DOHH2 (cell line): ENCODE measurements at regions not wholly inside any gene's neighbourhood (a gene's known extent, or its start where the extent isn't known, plus 50 kb on each side); places are given as distances from the start of the nearest gene placed in this dataset.

Source experiments
- EZH2phosphoT487 ChIP-seq: fragments of 200-600 bp; sonication (generic); IDR thresholded peaks from 2 replicates; pipeline ENCODE4 v1.6.1; 2017; ENCODE audit warnings: borderline replicate concordance, mild to moderate bottlenecking, antibody characterized with exemption, low read length, moderate library complexity, mixed read lengths
- TF ChIP-seq, protein P1 (sequence below): fragments of 200-600 bp; sonication (generic); IDR thresholded peaks from one replicate; pipeline ENCODE4 v1.5.1; 2014; ENCODE audit warnings: antibody characterized with exemption, mild to moderate bottlenecking, low read depth, low read length; ENCODE audit not compliant: poor library complexity, severe bottlenecking

DNA sequence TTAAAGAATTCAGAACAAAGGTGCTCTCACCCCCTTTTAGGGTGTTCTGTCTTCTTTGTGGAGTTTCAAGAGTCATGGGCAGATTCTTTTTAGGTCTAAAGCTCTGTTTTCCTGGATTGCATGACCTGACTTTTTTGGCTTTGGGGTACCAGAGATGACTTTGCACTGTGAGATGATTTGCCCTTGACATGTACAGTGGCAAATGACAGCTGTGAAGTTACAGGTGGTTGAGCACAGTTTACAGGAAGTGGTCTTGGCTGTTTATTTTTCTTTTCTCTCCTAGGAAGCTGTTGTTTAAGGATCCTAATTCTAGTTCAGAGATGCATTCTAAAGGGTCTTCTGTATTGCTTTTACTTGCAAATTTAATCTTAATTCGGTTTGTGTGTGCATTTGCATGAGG lies 83.8 kb upstream of the METAP2 start:
- TF ChIP-seq, protein P1, sequence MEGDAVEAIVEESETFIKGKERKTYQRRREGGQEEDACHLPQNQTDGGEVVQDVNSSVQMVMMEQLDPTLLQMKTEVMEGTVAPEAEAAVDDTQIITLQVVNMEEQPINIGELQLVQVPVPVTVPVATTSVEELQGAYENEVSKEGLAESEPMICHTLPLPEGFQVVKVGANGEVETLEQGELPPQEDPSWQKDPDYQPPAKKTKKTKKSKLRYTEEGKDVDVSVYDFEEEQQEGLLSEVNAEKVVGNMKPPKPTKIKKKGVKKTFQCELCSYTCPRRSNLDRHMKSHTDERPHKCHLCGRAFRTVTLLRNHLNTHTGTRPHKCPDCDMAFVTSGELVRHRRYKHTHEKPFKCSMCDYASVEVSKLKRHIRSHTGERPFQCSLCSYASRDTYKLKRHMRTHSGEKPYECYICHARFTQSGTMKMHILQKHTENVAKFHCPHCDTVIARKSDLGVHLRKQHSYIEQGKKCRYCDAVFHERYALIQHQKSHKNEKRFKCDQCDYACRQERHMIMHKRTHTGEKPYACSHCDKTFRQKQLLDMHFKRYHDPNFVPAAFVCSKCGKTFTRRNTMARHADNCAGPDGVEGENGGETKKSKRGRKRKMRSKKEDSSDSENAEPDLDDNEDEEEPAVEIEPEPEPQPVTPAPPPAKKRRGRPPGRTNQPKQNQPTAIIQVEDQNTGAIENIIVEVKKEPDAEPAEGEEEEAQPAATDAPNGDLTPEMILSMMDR = no peak
- no peak for TF ChIP-seq EZH2phosphoT487
